ENCODE measurements at regions not wholly inside any gene's neighbourhood (a gene's known extent, or its start where the extent isn't known, plus 50 kb on each side); places are given as distances from the start of the nearest gene placed in this dataset.
A peak's percentile ranks its signal among the peaks of the same experiment; 100 is the strongest.

DNA sequence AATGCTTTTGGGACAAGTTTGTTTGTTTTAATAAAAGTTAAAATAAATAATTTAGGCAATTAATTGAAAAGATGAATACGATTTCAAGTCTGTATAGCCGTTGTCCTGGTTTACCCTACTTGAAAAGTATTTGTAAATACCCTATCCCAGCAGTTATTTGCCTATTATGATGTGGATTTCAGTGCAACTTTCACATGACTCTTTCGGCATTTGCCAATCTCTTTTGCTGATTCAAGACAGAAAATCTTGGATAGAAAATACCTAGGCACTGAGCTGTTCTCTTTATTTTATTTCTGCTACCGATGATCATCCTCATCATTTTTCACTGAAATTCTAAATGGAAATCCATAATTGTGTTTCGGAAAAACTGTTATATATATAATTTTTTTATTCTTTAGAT lies 125.9 kb upstream of the FZD8 start:
- H3K36me3 ChIP-seq (ENCODE audit: control insufficient read depth, insufficient read depth, low read length), result no peaks in the 10 kb centered on the region
- intact Hi-C loops (cut with micrococcal nuclease) (no loop called here), in situ Hi-C loops (cut with MboI; ENCODE audit: low sequenced_read_pairs) (no loop called here), dilution Hi-C loops (cut with HindIII; ENCODE audit: low sequenced_read_pairs, unreplicated experiment) (no loop called here)
- H2BK15ac ChIP-seq (ENCODE audit: low read depth, low read length), result no peak overlapping the region
- no peak overlapping the region for H3K56ac ChIP-seq (ENCODE audit: extremely low read depth, insufficient read depth, low read length)
- H2BK120ac ChIP-seq (ENCODE audit: low read depth, low read length), result no peak overlapping the region
- BruUV-seq (replicated peaks), result no TSS peak
- H2AK9ac ChIP-seq (replicated peaks; ENCODE audit: low read depth, low read length, poor library complexity), result no peak overlapping the region
- no peak overlapping the region for H3K18ac ChIP-seq (ENCODE audit: low read depth, low read length)
- no peak overlapping the region for H3K23ac ChIP-seq (ENCODE audit: low read depth, low read length)
- DNase-seq (peak; percentile 31), ATAC-seq (ENCODE audit: low read depth) (peak; percentile 35)
- no peak overlapping the region for H3K4ac ChIP-seq (ENCODE audit: low read depth, low read length)
- no peak overlapping the region for H3K14ac ChIP-seq (replicated peaks; ENCODE audit: low read depth, low read length)
- TF ChIP-seq FOS (IDR thresholded peaks at IDR 0.05; ENCODE audit: low read depth, low read length) (no peak), MXI1 (IDR thresholded peaks at IDR 0.05; ENCODE audit: borderline replicate concordance, low read depth, low read length) (no peak), BHLHE40 (IDR thresholded peaks at IDR 0.05; ENCODE audit: low read depth, low read length) (no peak), RFX5 (IDR thresholded peaks at IDR 0.05; ENCODE audit: low read depth, low read length) (no peak), MAZ (IDR thresholded peaks at IDR 0.05; ENCODE audit: borderline replicate concordance, low read depth, low read length) (no peak), ELK1 (IDR thresholded peaks at IDR 0.05; ENCODE audit: borderline replicate concordance, low read depth, low read length) (no peak), CTCF (conservative IDR thresholded peaks at IDR 0.05; ENCODE audit: low read depth, low read length) (no peak), MAFK (IDR thresholded peaks at IDR 0.05; ENCODE audit: low read depth, low read length) (no peak), SMC3 (IDR thresholded peaks at IDR 0.05; ENCODE audit: low read depth, low read length) (no peak), RAD21 (IDR thresholded peaks at IDR 0.05; ENCODE audit: low read length) (no peak), CHD1 (IDR thresholded peaks at IDR 0.05; ENCODE audit: low read depth, low read length) (no peak), USF2 (IDR thresholded peaks at IDR 0.05; ENCODE audit: low read depth, low read length) (no peak), NFE2L2 (IDR thresholded peaks at IDR 0.05; ENCODE audit: low read depth, low read length) (no peak), POLR2A (IDR thresholded peaks at IDR 0.05; ENCODE audit: low read depth, low read length) (no peak), RCOR1 (IDR thresholded peaks at IDR 0.05; ENCODE audit: insufficient replicate concordance, low read length) (no peak), CEBPB (IDR thresholded peaks at IDR 0.05; ENCODE audit: low read depth, low read length) (no peak)
- no peak overlapping the region for H4K5ac ChIP-seq (ENCODE audit: low read depth, low read length)
- WGBS, 2 experiments (ENCODE audit: extremely low coverage in 2 of 2, insufficient read length in 1 of 2), result 83% methylated on average over 1 of the region's 5 CpGs; no CpG with 5 or more reads in 1 of the 2 experiments
- no peak overlapping the region for H3K9ac ChIP-seq (ENCODE audit: low read depth, low read length)
- H3K27me3 ChIP-seq (ENCODE audit: control insufficient read depth, insufficient read depth, low read length), result no peaks in the 10 kb centered on the region
- H2AK5ac ChIP-seq (ENCODE audit: low read depth, low read length), result no peak overlapping the region
- H4K20me1 ChIP-seq (ENCODE audit: insufficient read depth, low read length), result no peaks in the 10 kb centered on the region
- H3K9me1 ChIP-seq (ENCODE audit: insufficient read depth, low read length), result no peaks in the 10 kb centered on the region
- H3K79me1 ChIP-seq (ENCODE audit: low read depth in 1 of 2, low read length in 2 of 2), result no peaks in the 10 kb centered on the region
- ChIA-PET POLR2A (ENCODE audit: unreplicated experiment) (interaction anchor here (0.6 kb wide), 1 partner anchor 958 kb away, joined by 3 read pairs; no protein-coding TSS in a partner anchor), CTCF (interaction anchor here (1.0 kb wide), 1 partner anchor 10 kb away, joined by 3 read pairs; no protein-coding TSS in a partner anchor)
- no peak overlapping the region for H3K4me3 ChIP-seq (ENCODE audit: insufficient read depth, low read depth, low read length)
- H2AFZ ChIP-seq (replicated peaks; ENCODE audit: low read length, poor library complexity), result no peak overlapping the region
- H3K4me2 ChIP-seq (ENCODE audit: low read depth, low read length), result no peak overlapping the region; the same call in 1 of the 2 replicates
- no peak overlapping the region for H2BK20ac ChIP-seq (ENCODE audit: low read depth, low read length)
- no peak overlapping the region for H3K27ac ChIP-seq (ENCODE audit: insufficient read depth, low read length)
- no peak overlapping the region for H2BK5ac ChIP-seq (ENCODE audit: low read depth, low read length, poor library complexity, severe bottlenecking)
- no peak overlapping the region for H4K91ac ChIP-seq (ENCODE audit: insufficient read depth, low read depth, low read length)
- no peaks in the 10 kb centered on the region for H3K4me1 ChIP-seq (ENCODE audit: control insufficient read depth, insufficient read depth, low read length)
- H3K9me3 ChIP-seq (ENCODE audit: control insufficient read depth, insufficient read depth, low read length), result no peaks in the 10 kb centered on the region
- no peak overlapping the region for H4K8ac ChIP-seq (ENCODE audit: low read depth in 2 of 2, low read length in 2 of 2)

Measured in IMR-90 (cell line).